ENCODE measurements at regions not wholly inside any gene's neighbourhood (a gene's known extent, or its start where the extent isn't known, plus 50 kb on each side); places are given as distances from the start of the nearest gene placed in this dataset.

- TF ChIP-seq CTCF (IDR thresholded peaks at IDR 0.05) (no peak), POLR2A (IDR thresholded peaks at IDR 0.05) (no peak)
Measured at GRCh38 chr15:70269311-70269911, 171.7 kb upstream of the TLE3 start.

Measured in stomach (tissue), 4 donors.